Activated CD8-positive, alpha-beta T cell treated with anti-CD3 and anti-CD28 coated beads for 36 hours (primary cell): ENCODE measurements at regions not wholly inside any gene's neighbourhood (a gene's known extent, or its start where the extent isn't known, plus 50 kb on each side); places are given as distances from the start of the nearest gene placed in this dataset.

ENCODE experiments used
- ATAC-seq: fragments of 200-7000 bp; cut with Tn5 transposase; one replicate; pipeline ENCODE4 v1.10.0; 2021; ENCODE audit warnings: mild to moderate bottlenecking, moderate library complexity
- CTCF ChIA-PET: fragments of 350-600 bp; sonication (Branson Sonifier 250); formaldehyde crosslinking; loops from one replicate; lab custom pipeline; 2021; ENCODE audit warnings: antibody characterized with exemption; lab: Charles Lee
- POLR2A ChIA-PET: fragments of 350-600 bp; sonication (Branson Sonifier 250); formaldehyde crosslinking; loops from one replicate; lab custom pipeline; 2021; ENCODE audit warnings: antibody characterized with exemption; lab: Charles Lee
- DNase-seq: peaks from one replicate; pipeline ENCODE4 v3.0.0-alpha.2; 2020
- H3K27ac Mint-ChIP-seq: one replicate; pipeline ENCODE4 v1.8.0; 2021; ENCODE audit warnings: mild to moderate bottlenecking, mixed read lengths
- H3K27me3 Mint-ChIP-seq: one replicate; pipeline ENCODE4 v1.8.0; 2021; ENCODE audit warnings: mixed read lengths
- H3K36me3 Mint-ChIP-seq: one replicate; pipeline ENCODE4 v1.8.0; 2021; ENCODE audit warnings: low read depth, mixed read lengths
- H3K4me1 Mint-ChIP-seq: one replicate; pipeline ENCODE4 v1.8.0; 2021; ENCODE audit warnings: low read depth, mixed read lengths
- H3K4me3 Mint-ChIP-seq: one replicate; pipeline ENCODE4 v1.8.0; 2021; ENCODE audit warnings: mild to moderate bottlenecking, moderate library complexity, mixed read lengths
- H3K9me3 Mint-ChIP-seq: one replicate; pipeline ENCODE4 v1.8.0; 2021; ENCODE audit warnings: mixed read lengths
- intact Hi-C: fragments of 100-400 bp; cut with micrococcal nuclease; formaldehyde crosslinking; loops from one replicate; pipeline ENCODE4 v1.10.0; 2022
- TF ChIP-seq, protein P1 (sequence below): fragments of 200-600 bp; IDR thresholded peaks from one replicate; pipeline ENCODE4 v1.8.0; 2022; ENCODE audit warnings: antibody characterized with exemption, mild to moderate bottlenecking

GRCh38 chr1:8115031-8115768, 89.1 kb upstream of the ERRFI1 start:
- TF ChIP-seq, protein P1, sequence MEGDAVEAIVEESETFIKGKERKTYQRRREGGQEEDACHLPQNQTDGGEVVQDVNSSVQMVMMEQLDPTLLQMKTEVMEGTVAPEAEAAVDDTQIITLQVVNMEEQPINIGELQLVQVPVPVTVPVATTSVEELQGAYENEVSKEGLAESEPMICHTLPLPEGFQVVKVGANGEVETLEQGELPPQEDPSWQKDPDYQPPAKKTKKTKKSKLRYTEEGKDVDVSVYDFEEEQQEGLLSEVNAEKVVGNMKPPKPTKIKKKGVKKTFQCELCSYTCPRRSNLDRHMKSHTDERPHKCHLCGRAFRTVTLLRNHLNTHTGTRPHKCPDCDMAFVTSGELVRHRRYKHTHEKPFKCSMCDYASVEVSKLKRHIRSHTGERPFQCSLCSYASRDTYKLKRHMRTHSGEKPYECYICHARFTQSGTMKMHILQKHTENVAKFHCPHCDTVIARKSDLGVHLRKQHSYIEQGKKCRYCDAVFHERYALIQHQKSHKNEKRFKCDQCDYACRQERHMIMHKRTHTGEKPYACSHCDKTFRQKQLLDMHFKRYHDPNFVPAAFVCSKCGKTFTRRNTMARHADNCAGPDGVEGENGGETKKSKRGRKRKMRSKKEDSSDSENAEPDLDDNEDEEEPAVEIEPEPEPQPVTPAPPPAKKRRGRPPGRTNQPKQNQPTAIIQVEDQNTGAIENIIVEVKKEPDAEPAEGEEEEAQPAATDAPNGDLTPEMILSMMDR = no peak
- ChIA-PET POLR2A (no interaction called here), CTCF (interaction anchor here (0.7 kb wide), 1 partner anchor 41 kb away, joined by 3 read pairs; no protein-coding TSS in a partner anchor)
- Mint-ChIP-seq H3K36me3 (no peaks in the 10 kb centered on the region), H3K27ac (no peak overlapping the region), H3K27me3 (peaks cover 3% of the 10 kb centered on the region), H3K9me3 (no peaks in the 10 kb centered on the region), H3K4me3 (no peak overlapping the region), H3K4me1 (peaks cover 10% of the 10 kb centered on the region)
- DNase-seq (no peak), ATAC-seq (no peak)
- intact Hi-C loops = no loop called here

GRCh38 chr1:8113262-8114220, 87.4 kb upstream of the ERRFI1 start:
- peaks cover 10% of the 10 kb centered on the region for H3K4me1 Mint-ChIP-seq
- H3K36me3 Mint-ChIP-seq = no peaks in the 10 kb centered on the region
- H3K27me3 Mint-ChIP-seq = no peaks in the 10 kb centered on the region
- no peak overlapping the region for H3K4me3 Mint-ChIP-seq
- DNase-seq = peak; percentile 7
- intact Hi-C loops = no loop called here
- POLR2A ChIA-PET = no interaction called here
- H3K9me3 Mint-ChIP-seq = no peaks in the 10 kb centered on the region
- peak overlapping the region; percentile 44 for H3K27ac Mint-ChIP-seq
- TF ChIP-seq, protein P1 = no peak
- peak; percentile 39 for ATAC-seq
- CTCF ChIA-PET = interaction anchor here (1.1 kb wide), 1 partner anchor 11 kb away, joined by 3 read pairs; no protein-coding TSS in a partner anchor

DNA sequence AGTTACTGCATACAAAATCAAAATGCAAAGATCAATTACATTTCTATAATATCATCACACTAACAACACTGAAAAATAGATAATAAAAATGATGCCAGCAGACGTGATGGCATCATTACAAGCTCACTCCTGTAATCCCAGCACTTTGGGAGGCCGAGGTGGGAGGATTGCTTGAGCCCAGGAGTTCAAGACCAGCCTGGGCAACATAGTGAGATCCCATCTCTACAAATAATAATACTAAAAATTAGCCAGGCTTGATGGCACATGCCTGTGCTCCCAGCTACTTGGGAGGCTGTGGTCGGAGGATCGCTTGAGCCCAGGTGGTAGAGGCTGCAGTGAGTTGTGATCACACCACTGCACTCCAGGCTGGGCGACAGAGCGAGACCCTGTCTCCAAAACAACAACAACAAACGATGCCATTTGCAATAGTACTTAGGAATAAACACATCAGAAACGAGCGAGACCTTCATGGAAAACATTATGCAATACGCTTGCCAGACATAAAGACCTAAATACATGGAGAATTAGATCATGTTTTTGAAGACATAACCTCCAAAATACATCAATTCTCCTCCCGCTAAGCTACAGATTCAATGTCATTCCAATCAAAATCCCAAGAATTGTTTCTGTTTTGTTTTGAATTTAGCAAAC, 86.6 kb upstream of the ERRFI1 start:
- POLR2A ChIA-PET = interaction anchor here (0.6 kb wide), 1 partner anchor 15 kb away, joined by 3 read pairs; no protein-coding TSS in a partner anchor
- Mint-ChIP-seq H3K4me3 (no peak overlapping the region), H3K36me3 (no peaks in the 10 kb centered on the region), H3K4me1 (peaks cover 10% of the 10 kb centered on the region), H3K27me3 (no peaks in the 10 kb centered on the region), H3K9me3 (no peaks in the 10 kb centered on the region), H3K27ac (no peak overlapping the region)
- CTCF ChIA-PET = no interaction called here
- ATAC-seq = no peak
- intact Hi-C loops = no loop called here
- DNase-seq = no peak
- TF ChIP-seq, protein P1 = no peak

DNA sequence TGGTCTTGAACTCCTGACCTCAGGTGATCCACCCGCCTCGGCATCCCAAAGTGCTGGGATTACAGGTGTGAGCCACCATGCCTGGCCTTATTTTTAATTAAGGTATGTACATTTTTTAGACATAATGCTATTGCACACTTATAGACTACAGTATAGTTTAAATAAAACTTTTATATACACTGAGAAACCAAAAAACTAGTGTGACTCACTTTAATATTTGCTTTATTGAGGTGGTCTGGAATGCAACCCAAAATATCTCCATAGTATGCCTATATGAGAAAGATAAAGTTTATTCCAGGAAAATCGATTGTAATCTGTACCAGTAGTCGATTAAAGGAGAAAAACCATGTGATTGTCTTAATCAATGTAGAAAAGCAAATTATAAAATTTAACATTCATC, 85.5 kb upstream of the ERRFI1 start:
- intact Hi-C loops = no loop called here
- CTCF ChIA-PET = no interaction called here
- ATAC-seq (no peak), DNase-seq (no peak)
- Mint-ChIP-seq H3K27me3 (no peaks in the 10 kb centered on the region), H3K27ac (no peak overlapping the region), H3K4me1 (peaks cover 10% of the 10 kb centered on the region), H3K4me3 (no peak overlapping the region), H3K9me3 (no peaks in the 10 kb centered on the region), H3K36me3 (no peaks in the 10 kb centered on the region)
- POLR2A ChIA-PET = interaction anchor here (0.6 kb wide), 1 partner anchor 347 kb away, joined by 3 read pairs; no protein-coding TSS in a partner anchor
- TF ChIP-seq, protein P1 = no peak
